Fibroblast of skin of left quadriceps (primary cell): ENCODE measurements at regions not wholly inside any gene's neighbourhood (a gene's known extent, or its start where the extent isn't known, plus 50 kb on each side); places are given as distances from the start of the nearest gene placed in this dataset.

Source experiments
- DNase-seq, 2 experiments: peaks; one replicate each; pipeline ENCODE4 v3.0.0-alpha.2; 2013; ENCODE audit warnings: low read depth in 2 of 2

- DNase-seq: no peak
Observed at GRCh38 chr2:224325941-224326340, 76.0 kb downstream of the FAM124B start.

GRCh38 chr2:224324604-224325003 lies 77.3 kb downstream of the FAM124B start:
- no peak for DNase-seq

- DNase-seq: no peak
Observed at GRCh38 chr2:224320660-224321059, 81.2 kb downstream of the FAM124B start.

GRCh38 chr2:224319750-224320149 lies 82.2 kb downstream of the FAM124B start:
- DNase-seq: no peak

- no peak for DNase-seq
Observed at GRCh38 chr2:224312741-224313140, 89.2 kb downstream of the FAM124B start.

GRCh38 chr2:224310943-224311625 lies 90.8 kb downstream of the FAM124B start:
- DNase-seq: no peak

- DNase-seq: peak; percentile 54 to 60
Observed at GRCh38 chr2:224309176-224309575, 92.7 kb downstream of the FAM124B start.

GRCh38 chr2:224308272-224308911 lies 93.5 kb downstream of the FAM124B start:
- DNase-seq: no peak

- DNase-seq: no peak
Observed at GRCh38 chr2:224302952-224303351, 99.0 kb downstream of the FAM124B start.

- DNase-seq: no peak
Observed at GRCh38 chr2:224293976-224294375, 107.9 kb downstream of the FAM124B start.

- DNase-seq: no peak
Observed at GRCh38 chr2:224287531-224287930, 114.4 kb downstream of the FAM124B start.

GRCh38 chr2:224286923-224287322 lies 115.0 kb downstream of the FAM124B start:
- no peak for DNase-seq

- DNase-seq: no peak
Observed at GRCh38 chr2:224284134-224284946, 117.6 kb downstream of the FAM124B start.

- DNase-seq: no peak
Observed at GRCh38 chr2:224283466-224283965, 118.4 kb downstream of the FAM124B start.

- no peak for DNase-seq
Observed at GRCh38 chr2:224281374-224281773, 120.5 kb downstream of the FAM124B start.

GRCh38 chr2:224278531-224278930 lies 123.4 kb downstream of the FAM124B start:
- peak; percentile 24 for DNase-seq

GRCh38 chr2:224276251-224276650 lies 125.7 kb downstream of the FAM124B start:
- DNase-seq: no peak

- DNase-seq: no peak
Observed at GRCh38 chr2:224272237-224272910, 129.5 kb downstream of the FAM124B start.

GRCh38 chr2:224271617-224272236 lies 130.2 kb downstream of the FAM124B start:
- DNase-seq: no peak

GRCh38 chr2:224268441-224268840 lies 133.5 kb downstream of the FAM124B start:
- DNase-seq: peak; percentile 63 to 64

- DNase-seq: no peak
Observed at GRCh38 chr2:224264259-224264658, 137.6 kb downstream of the FAM124B start.
